ENCODE measurements at regions not wholly inside any gene's neighbourhood (a gene's known extent, or its start where the extent isn't known, plus 50 kb on each side); places are given as distances from the start of the nearest gene placed in this dataset.

- Mint-ChIP-seq H3K27me3 (ENCODE audit: low read depth in 3 of 3) (peaks cover 0 to 8% (median 7%) of the 10 kb centered on the region in 3 donors), H3K4me1 (no peaks in the 10 kb centered on the region), H3K36me3 (no peaks in the 10 kb centered on the region), H3K9me3 (peaks cover 0 to 5% (median under 1%) of the 10 kb centered on the region in 6 donors), H3K4me3 (no peak overlapping the region), H3K27ac (no peak overlapping the region)
- no peak for DNase-seq
Measured at GRCh38 chr19:28170066-28170465, 1042.9 kb downstream of the UQCRFS1 start.

DNA sequence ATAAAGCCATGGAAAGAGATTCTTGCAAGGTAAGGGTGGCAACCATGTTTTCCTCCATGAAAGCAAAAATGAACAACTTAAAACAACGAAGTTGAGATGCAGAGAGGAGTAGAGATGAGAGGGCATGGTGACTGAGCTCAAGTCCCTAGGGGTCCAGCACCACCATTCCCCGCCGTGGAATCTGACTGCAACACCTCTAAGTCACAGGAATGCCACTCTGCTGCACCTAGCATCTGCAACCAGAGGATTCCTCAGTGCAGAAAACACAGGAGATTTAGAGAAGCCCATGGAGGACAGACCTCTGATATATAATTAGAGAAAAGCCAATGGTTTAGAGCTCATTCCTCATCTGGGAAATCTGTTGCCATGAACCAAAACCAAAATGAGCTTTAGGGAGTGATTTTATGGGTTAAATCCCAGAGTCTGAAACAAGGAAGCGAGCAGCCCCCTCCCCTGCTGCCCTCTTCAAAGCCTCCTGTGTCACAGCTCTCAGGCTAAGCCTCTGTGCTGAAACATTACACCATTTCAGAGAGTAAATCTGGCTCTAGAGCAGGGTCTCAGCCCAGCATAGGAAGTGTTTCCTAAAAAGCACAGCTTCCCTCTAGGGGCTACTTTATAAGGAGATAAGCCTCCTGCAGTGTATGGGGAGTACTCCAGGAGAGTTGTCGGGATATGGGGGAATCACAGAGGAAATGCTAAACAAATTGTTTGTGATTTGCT lies 1043.6 kb downstream of the UQCRFS1 start:
- peaks cover 0 to 8% (median 5%) of the 10 kb centered on the region in 3 donors for H3K27me3 Mint-ChIP-seq (ENCODE audit: low read depth in 3 of 3)
- no peak for DNase-seq
- H3K4me1 Mint-ChIP-seq = no peaks in the 10 kb centered on the region
- no peaks in the 10 kb centered on the region for H3K36me3 Mint-ChIP-seq
- no peak overlapping the region for H3K27ac Mint-ChIP-seq
- H3K4me3 Mint-ChIP-seq = no peak overlapping the region
- peaks cover 0 to 2% (median under 1%) of the 10 kb centered on the region in 6 donors for H3K9me3 Mint-ChIP-seq

GRCh38 chr19:28168557-28168956 lies 1044.4 kb downstream of the UQCRFS1 start:
- Mint-ChIP-seq H3K4me1 (no peaks in the 10 kb centered on the region), H3K36me3 (no peaks in the 10 kb centered on the region), H3K4me3 (no peak overlapping the region), H3K27ac (no peak overlapping the region), H3K9me3 (peaks cover 0 to 2% (median 0%) of the 10 kb centered on the region in 6 donors), H3K27me3 (ENCODE audit: low read depth in 3 of 3) (peaks cover 0 to 8% (median 5%) of the 10 kb centered on the region in 3 donors)
- DNase-seq = no peak

GRCh38 chr19:28166025-28166424 lies 1046.9 kb downstream of the UQCRFS1 start:
- Mint-ChIP-seq H3K9me3 (peaks cover 0 to 2% (median under 1%) of the 10 kb centered on the region in 6 donors), H3K4me3 (no peak overlapping the region), H3K27me3 (ENCODE audit: low read depth in 3 of 3) (peaks cover 0 to 5% (median 3%) of the 10 kb centered on the region in 3 donors), H3K27ac (no peak overlapping the region), H3K36me3 (no peaks in the 10 kb centered on the region), H3K4me1 (no peaks in the 10 kb centered on the region)
- DNase-seq = no peak

DNA sequence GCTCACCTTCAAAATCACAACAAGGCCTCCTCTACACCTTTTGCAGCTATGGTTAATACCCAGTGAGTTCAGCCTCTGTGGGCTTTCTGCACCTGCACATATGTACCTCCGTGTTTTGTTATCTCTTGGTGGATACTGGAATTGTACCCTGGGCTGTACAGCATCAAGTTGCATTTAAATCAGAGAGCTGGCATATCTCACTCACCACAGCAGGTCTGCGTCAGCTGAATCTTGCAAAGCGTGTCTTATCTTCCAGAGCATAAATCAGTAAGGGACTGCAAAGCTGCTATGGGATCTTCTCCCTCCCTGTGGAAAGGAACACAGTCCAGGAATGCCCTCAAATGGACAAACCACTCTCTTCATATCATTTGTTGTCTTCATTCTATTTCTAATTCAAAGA lies 1048.7 kb downstream of the UQCRFS1 start:
- peaks cover 0 to 5% (median 0%) of the 10 kb centered on the region in 3 donors for H3K27me3 Mint-ChIP-seq (ENCODE audit: low read depth in 3 of 3)
- H3K9me3 Mint-ChIP-seq = peaks cover 0 to 6% (median 1%) of the 10 kb centered on the region in 6 donors
- no peaks in the 10 kb centered on the region for H3K36me3 Mint-ChIP-seq
- no peak overlapping the region for H3K4me3 Mint-ChIP-seq
- H3K27ac Mint-ChIP-seq = no peak overlapping the region
- no peaks in the 10 kb centered on the region for H3K4me1 Mint-ChIP-seq
- DNase-seq = no peak

DNA sequence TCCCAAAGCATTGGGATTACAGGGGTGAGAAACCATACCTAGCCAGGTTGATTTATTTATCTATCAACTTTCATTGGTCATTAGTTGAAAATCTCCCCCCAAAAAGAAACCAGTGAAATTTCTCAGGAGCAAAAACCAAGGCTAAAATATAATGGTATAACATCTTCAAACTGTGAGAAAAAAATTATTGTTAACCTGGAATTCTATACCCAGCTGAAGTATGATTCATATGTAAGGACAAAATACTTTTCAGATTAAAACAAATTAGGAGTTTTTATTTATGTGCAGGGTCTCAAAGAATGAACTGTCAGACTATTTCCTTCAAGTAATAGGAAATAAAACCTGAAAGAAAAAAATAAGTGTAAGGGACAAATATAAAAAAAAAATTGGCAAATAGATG lies 1053.9 kb downstream of the UQCRFS1 start:
- peaks cover 0 to 24% (median 2%) of the 10 kb centered on the region in 6 donors for H3K9me3 Mint-ChIP-seq
- no peaks in the 10 kb centered on the region for H3K4me1 Mint-ChIP-seq
- H3K27me3 Mint-ChIP-seq (ENCODE audit: low read depth in 3 of 3) = peaks cover 0 to 2% (median 0%) of the 10 kb centered on the region in 3 donors
- no peak for DNase-seq
- H3K36me3 Mint-ChIP-seq = no peaks in the 10 kb centered on the region
- no peak overlapping the region for H3K4me3 Mint-ChIP-seq
- H3K27ac Mint-ChIP-seq = no peak overlapping the region

DNA sequence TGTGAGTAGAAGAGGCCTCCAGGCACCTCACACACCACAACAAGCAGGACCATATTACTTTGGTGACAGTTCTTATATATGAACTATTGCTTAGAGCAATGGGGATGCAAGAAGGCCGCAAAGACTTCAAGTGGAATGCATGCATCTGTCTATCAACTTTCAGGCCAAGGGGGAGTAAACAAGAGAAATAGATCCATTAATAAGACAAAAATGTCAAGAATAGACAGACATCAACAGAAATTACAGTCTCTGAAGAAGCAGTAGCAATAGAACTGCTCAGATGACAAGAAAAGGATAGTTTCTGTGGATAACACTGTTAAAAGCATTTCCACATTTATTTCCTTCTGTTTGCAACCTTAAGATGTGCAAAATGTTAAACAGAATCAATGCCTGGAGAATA lies 1057.7 kb downstream of the UQCRFS1 start:
- Mint-ChIP-seq H3K36me3 (no peaks in the 10 kb centered on the region), H3K27me3 (ENCODE audit: low read depth in 3 of 3) (peaks cover 0 to 3% (median 0%) of the 10 kb centered on the region in 3 donors), H3K4me3 (no peak overlapping the region), H3K9me3 (peaks cover 0 to 17% (median 3%) of the 10 kb centered on the region in 6 donors), H3K27ac (no peak overlapping the region), H3K4me1 (no peaks in the 10 kb centered on the region)
- DNase-seq = no peak

GRCh38 chr19:28154077-28154476 lies 1058.9 kb downstream of the UQCRFS1 start:
- Mint-ChIP-seq H3K27me3 (ENCODE audit: low read depth in 3 of 3) (peaks cover 0 to 5% (median 2%) of the 10 kb centered on the region in 3 donors), H3K4me3 (no peak overlapping the region), H3K27ac (no peak overlapping the region), H3K4me1 (no peaks in the 10 kb centered on the region), H3K9me3 (peaks cover 0 to 17% (median 5%) of the 10 kb centered on the region in 6 donors), H3K36me3 (no peaks in the 10 kb centered on the region)
- DNase-seq = no peak

GRCh38 chr19:28153123-28153522 lies 1059.8 kb downstream of the UQCRFS1 start:
- DNase-seq = no peak
- H3K27ac Mint-ChIP-seq = no peak overlapping the region
- no peaks in the 10 kb centered on the region for H3K4me1 Mint-ChIP-seq
- no peak overlapping the region for H3K4me3 Mint-ChIP-seq
- H3K9me3 Mint-ChIP-seq = peaks cover 0 to 12% (median 4%) of the 10 kb centered on the region in 6 donors
- no peaks in the 10 kb centered on the region for H3K36me3 Mint-ChIP-seq
- H3K27me3 Mint-ChIP-seq (ENCODE audit: low read depth in 3 of 3) = peaks cover 0 to 6% (median 2%) of the 10 kb centered on the region in 3 donors

- Mint-ChIP-seq H3K27ac (no peak overlapping the region), H3K4me3 (no peak overlapping the region), H3K9me3 (peaks cover 0 to 7% (median 2%) of the 10 kb centered on the region in 6 donors), H3K27me3 (ENCODE audit: low read depth in 3 of 3) (peaks cover 0 to 6% (median 2%) of the 10 kb centered on the region in 3 donors), H3K4me1 (no peaks in the 10 kb centered on the region), H3K36me3 (no peaks in the 10 kb centered on the region)
- no peak for DNase-seq
Measured at GRCh38 chr19:28152195-28152594, 1060.8 kb downstream of the UQCRFS1 start.

- DNase-seq = no peak
- Mint-ChIP-seq H3K9me3 (peaks cover 0 to 6% (median 0%) of the 10 kb centered on the region in 6 donors), H3K4me3 (no peak overlapping the region), H3K36me3 (no peaks in the 10 kb centered on the region), H3K4me1 (no peaks in the 10 kb centered on the region), H3K27me3 (ENCODE audit: low read depth in 3 of 3) (peaks cover 0 to 5% (median 2%) of the 10 kb centered on the region in 3 donors), H3K27ac (no peak overlapping the region)
Measured at GRCh38 chr19:28150129-28150528, 1062.8 kb downstream of the UQCRFS1 start.

GRCh38 chr19:28148554-28148953 lies 1064.4 kb downstream of the UQCRFS1 start:
- Mint-ChIP-seq H3K36me3 (no peaks in the 10 kb centered on the region), H3K27me3 (ENCODE audit: low read depth in 3 of 3) (peaks cover 0 to 5% (median 2%) of the 10 kb centered on the region in 3 donors), H3K4me1 (no peaks in the 10 kb centered on the region), H3K4me3 (no peak overlapping the region), H3K27ac (no peak overlapping the region), H3K9me3 (peaks cover 0 to 4% (median 0%) of the 10 kb centered on the region in 6 donors)
- DNase-seq = no peak

DNA sequence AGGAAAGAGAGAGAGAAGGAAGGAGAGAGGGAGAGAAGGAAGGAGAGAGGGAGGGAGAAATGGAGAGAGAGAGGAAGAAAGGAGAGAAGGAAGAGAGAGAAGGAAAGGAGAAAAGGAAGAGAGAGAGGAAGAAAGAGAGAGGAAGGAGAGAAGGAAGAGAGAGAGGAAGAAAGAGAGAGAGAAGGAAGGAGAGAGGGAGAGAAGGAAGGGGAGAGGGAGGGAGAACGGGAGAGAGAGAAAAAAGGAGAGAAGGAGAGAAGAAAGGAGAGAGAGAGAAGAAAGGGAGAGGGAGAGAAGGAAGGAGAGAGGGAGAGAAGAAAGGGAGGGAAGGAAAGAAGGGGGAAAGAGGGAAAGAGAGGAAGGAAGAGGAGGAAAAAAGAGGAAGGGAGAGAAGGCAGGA lies 1070.7 kb downstream of the UQCRFS1 start:
- no peaks in the 10 kb centered on the region for H3K4me1 Mint-ChIP-seq
- H3K4me3 Mint-ChIP-seq = no peak overlapping the region
- H3K27me3 Mint-ChIP-seq (ENCODE audit: low read depth in 3 of 3) = peaks cover 0 to 4% (median 2%) of the 10 kb centered on the region in 3 donors

DNA sequence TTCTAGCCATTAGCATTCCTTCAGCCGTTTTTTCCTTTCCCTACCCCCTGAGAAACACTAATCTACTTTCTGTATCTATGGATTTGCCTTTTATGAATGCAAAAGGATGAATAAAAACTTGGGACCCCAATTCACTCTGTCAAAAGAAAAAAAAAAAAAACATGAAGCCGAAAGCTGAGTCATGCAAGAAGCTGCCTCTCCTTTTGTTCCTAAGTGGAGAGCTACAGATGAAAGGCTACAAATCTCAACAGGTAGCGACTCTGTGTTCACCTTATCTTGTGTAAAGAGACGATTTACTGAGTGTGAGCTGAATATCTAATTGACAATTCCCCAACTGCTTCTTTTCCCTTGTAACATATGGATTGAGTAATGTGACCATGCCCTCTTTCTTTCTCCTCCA lies 1072.8 kb downstream of the UQCRFS1 start:
- DNase-seq = no peak
- Mint-ChIP-seq H3K4me1 (no peaks in the 10 kb centered on the region), H3K9me3 (peaks cover 0 to 5% (median 1%) of the 10 kb centered on the region in 6 donors), H3K27ac (no peak overlapping the region), H3K27me3 (ENCODE audit: low read depth in 3 of 3) (peaks cover 0 to 4% (median 2%) of the 10 kb centered on the region in 3 donors), H3K4me3 (no peak overlapping the region), H3K36me3 (no peaks in the 10 kb centered on the region)

More for the DNA sequence above, 1070.7 kb downstream of the UQCRFS1 start:
- Mint-ChIP-seq H3K36me3 (no peaks in the 10 kb centered on the region), H3K9me3 (peaks cover 0 to 7% (median 0%) of the 10 kb centered on the region in 6 donors), H3K27ac (no peak overlapping the region)
- no peak for DNase-seq

All from immature natural killer cell (primary cell).